Stimulated activated CD8-positive, alpha-beta memory T cell treated with anti-CD3 and anti-CD28 coated beads, Interleukin-2, amount 100 ng/mL, for 1 hour (primary cell): ENCODE measurements at regions not wholly inside any gene's neighbourhood (a gene's known extent, or its start where the extent isn't known, plus 50 kb on each side); places are given as distances from the start of the nearest gene placed in this dataset.

Experiments used
- DNase-seq, 2 donors: peaks; one replicate each; pipeline ENCODE4 v3.0.0-alpha.2; 2020; ENCODE audit warnings: low read depth in 2 of 2

DNA sequence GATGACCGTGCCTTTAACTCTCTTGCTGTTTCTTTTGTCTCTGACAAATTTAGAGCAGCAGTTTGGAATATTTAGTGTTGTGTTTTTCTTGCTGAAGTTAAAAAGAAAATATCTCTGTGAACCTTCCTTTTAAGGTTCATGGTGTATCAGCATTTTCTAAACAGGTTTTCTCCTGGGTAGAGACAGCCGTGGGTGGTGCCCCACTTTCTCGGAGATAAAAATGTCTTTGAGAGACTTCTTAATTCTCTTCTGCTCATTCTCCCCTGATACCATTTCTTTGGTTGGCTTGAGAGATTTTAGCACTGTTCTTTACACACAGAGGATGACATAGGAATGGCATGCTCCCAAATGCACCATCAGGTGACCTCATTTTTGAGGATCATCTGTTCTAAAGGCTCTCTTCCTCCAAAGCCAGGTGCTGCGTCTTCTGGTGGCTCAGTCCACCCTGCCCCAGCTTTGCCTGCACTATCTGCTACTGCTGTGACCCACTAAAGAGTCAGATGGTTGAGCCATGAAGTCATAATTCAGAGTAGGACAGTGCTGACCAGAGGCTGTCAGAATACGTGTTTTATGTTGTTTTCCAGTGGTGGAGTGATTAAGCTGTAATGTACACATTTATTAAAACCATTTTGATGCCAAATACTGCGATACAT is 90.3 kb upstream of the SLC10A2 start:
- DNase-seq: no peak

DNA sequence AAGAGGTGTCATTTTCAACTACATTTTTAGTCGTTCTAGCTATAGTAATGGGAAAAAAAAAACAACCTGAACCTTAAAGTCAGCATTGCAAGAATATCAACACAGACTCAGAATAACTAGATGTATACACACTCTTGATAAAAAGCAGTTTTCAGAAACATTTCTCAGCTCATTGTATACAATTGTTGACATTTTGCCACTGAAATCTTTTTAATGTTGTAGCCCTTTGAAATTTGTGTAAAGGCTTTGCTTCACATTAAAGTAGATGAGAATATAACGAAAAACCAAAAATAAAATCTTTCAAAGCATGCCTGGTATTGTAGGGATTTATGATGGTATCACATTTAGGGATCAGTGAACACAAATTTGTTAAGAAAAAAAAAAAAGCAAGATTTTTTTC is 87.2 kb upstream of the SLC10A2 start:
- no peak for DNase-seq

DNA sequence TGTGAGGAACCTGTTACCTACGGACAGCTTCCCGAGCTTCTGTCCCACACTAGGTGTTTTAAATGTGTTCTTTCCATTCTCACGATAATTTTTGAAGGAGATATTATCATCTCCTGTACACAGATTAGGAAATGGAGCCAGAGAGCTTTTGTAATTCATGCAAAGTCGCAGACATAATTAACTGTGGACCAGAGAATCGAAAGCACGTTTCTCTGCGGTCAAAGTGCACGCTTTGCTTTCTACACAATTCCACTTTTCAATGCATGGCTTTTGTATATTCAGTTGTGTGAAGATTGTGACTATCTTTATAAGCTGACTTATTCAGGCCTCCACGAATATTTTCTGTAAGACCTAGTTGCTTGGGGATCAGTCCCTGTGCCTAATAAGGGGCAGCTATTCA is 81.7 kb upstream of the SLC10A2 start:
- DNase-seq: no peak

DNA sequence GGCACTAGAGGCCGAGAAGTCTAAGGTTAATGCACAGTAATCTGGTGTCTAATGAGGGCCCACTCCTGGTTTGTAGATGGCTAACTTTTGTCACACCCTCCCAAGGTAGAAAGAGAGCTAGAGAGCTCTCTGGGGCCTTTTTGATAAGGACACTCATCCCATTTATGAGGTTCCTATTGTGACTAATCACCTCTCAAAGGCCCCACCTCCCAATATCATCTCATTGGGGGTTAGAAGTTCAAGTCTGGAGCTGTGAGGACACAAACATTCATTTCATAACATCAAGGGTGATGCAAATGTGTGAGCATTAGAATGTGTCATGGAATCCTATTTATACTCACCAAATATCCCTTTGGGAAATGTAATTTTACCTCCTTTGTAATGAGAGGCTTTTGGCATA is 79.2 kb upstream of the SLC10A2 start:
- DNase-seq: no peak

DNA sequence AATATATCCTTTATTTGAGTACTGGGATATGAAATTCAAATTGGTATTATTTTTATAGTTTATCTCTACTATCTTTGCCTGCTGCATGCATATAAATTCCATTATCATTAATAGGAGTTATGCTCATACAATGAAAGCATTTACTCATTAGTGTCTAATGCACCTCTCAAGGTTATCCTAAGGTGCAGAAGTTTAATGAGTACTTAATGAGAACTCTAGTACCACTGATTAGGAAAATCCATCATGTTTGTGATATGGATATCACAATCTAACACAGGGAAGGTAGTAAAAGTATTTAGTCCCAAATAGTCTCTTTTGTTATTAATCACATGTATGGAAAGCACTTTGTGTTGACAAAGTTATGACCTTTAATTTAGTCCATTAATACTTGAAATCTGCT is 77.2 kb upstream of the SLC10A2 start:
- no peak for DNase-seq

DNA sequence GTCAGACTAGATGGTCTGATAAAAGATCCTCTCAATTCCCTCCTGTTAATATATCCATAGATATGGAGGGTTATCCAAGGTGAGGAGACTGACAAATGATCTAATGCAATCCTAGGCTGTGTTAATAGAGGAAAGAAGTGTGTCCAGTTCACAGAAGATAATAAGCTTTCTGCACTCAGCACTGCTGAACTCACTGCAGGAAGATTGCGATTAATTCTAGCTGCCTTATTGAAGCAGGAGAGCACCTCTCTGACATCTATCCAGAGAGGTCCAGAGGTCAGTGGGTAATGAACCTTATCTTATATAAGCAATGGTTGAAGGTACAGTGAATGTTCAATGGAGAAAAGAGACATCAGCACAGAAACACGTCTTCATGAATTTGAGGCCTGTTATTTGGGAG is 75.9 kb upstream of the SLC10A2 start:
- no peak for DNase-seq

DNA sequence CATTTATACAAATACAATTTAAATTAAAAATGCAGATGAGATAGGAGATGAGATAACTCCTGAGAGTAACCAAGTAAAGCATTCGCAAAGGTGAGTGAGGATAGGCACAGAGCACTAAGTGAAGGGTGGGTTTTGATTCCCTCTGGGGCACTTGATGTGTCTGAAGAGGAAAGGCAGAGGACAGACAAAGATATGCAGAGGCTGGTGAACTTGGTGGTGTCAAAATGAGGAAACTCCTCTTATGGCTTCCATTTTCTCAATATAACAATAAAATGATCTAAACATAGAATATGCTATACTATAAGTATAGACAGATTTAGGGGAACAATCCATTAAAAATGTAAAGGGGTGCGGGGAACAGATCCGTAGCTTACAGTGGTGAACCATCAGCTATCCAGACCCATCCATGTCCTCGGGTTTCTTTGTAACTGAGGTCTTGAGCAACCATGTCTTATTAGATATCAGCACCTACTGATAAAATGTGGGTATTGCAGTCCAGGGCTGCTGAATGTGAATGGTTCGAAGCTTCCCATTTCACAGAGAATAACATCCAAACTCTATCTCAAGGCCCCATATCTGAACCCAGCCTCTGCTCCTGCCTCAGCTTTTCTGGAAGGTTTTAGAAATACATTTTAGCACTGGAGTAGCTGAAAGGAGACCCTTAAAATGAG is 73.9 kb upstream of the SLC10A2 start:
- no peak for DNase-seq

DNA sequence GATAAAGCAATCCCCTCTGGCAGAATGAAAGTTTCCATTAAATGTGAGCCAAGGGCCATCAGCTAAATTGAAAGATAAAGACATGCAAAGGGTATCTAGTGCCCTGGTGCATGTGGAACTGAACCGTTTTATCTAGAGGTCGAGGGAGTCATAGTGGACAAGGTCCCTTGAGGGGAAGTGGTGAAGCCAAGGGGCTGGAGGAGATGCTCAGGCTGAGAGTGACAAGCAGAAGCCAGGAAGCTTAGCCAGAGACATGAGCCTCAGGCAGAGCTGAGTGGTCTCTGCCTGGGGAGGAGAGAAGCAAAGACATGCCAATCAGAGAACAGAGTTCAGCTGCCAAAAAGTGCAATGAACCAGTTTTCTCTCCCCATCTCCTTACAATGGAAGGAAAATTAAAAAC is 68.1 kb upstream of the SLC10A2 start:
- DNase-seq: no peak

DNA sequence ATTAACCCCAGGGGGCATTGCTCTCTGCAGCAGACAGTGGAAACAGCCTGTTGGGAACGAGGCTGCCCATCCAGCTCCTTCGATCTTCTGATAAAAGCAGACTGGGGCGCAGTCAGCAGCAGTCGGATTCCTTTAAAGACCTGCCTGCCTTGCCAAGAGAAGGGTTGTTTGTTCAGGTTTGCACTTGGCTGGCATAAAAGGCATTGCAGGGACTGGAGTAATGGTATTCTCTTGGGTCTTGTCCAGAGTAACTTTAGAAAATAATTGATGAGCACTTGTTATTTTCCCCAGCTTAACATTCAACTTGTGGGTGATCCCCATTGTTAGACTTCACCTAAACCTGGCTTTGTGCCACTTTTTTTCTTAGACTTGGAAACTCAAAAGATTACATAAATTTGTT is 67.3 kb upstream of the SLC10A2 start:
- no peak for DNase-seq

DNA sequence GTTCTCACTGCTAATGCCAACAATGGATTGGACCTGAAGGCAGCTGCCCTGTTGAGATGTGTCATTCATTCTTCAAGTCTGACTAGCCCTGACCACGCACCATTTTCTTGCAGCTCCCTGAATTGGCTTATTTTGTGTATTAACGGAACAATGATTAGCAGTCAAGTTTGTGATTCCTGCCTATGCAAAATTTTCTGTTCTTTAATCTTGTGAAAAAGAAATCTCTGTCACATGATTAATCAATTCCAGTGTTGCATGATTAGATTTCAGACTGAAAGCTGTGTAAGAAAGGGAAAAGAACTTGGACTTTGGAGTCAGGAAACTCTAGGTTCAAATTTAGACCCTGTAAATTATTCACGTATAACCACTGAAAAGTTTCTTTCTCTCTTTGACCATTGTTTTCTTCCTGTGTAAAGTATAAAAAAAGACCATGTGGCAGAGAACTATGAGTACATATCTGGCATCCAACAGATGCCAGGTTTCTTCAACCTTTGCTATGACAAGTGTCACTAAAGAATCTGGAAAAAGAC is 64.5 kb upstream of the SLC10A2 start:
- no peak for DNase-seq

DNA sequence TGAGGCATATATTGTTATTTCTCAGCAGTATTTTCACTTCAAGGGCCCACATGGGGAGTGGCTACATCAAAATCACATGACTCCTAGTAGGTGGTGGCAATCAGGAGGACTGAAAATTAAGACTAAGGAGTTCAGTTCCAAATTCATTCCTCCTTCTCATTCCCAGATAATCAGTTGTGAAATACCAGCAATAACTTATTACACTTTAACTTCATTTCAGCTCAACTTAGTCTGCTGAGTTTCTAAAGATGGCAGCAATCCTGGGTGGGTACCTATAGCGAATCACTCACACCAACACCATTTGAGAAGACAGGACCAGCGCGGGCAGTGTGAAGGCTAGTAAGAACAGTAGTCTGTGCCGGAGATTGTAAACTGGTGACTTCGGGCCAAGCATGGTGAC is 63.9 kb upstream of the SLC10A2 start:
- DNase-seq: no peak
